ENCODE measurements at regions not wholly inside any gene's neighbourhood (a gene's known extent, or its start where the extent isn't known, plus 50 kb on each side); places are given as distances from the start of the nearest gene placed in this dataset.

DNA sequence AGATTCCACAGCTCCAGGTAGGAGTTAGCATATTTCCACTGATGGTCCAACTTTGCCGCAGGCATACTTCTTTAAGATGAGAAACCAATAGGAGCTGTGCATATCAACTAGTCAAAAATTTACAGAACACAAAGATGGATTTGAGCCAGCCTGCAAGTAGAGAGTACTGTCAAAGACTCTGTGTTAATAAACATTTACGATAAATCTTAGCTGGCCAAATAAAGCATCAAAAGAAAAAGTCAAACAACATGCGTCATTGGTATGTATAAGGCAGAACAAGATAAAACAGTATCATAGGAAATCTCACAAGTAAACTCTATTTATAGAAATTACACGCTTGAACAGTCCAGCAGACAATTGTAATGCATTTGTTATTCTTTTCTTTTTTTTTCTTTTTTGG is 907.4 kb upstream of the AGA start:
- CTCF ChIA-PET (ENCODE audit: low intra/inter-chr PET ratio, low total read pairs) = no interaction called here
- ATAC-seq = no peak
- H3K9ac ChIP-seq (ENCODE audit: insufficient read depth, low read depth, low read length) = no peak overlapping the region
- intact Hi-C loops (cut with micrococcal nuclease; ENCODE audit: unreplicated experiment) = no loop called here
- no peak overlapping the region for H3K27ac ChIP-seq (ENCODE audit: extremely low read length, insufficient read depth, low read length)
- no peaks in the 10 kb centered on the region for H3K4me1 ChIP-seq (ENCODE audit: insufficient read depth, low read length)
- no peak overlapping the region for H3K4me2 ChIP-seq (ENCODE audit: low read depth, low read length)
- H3K79me2 ChIP-seq (ENCODE audit: insufficient read depth, low read length) = no peaks in the 10 kb centered on the region
- H3K27me3 ChIP-seq (ENCODE audit: control insufficient read depth in 1 of 2, insufficient read depth in 2 of 2, low read length in 2 of 2) = no peaks in the 10 kb centered on the region
- no peak for DNase-seq (ENCODE audit: low spot score)
- 19% methylated on average over 4 of the region's 4 CpGs for WGBS (ENCODE audit: low lambda C conversion rate)
- in situ Hi-C loops (cut with HindIII; ENCODE audit: extremely low pct_ligation_motif_present, low pct_unique_long_range_greater_than_20kb) = no loop called here
- POLR2A ChIA-PET = no interaction called here
- peaks cover 3% of the 10 kb centered on the region for H3K9me3 ChIP-seq (ENCODE audit: low read length)
- FAIRE-seq = no peak
- H4K20me1 ChIP-seq (ENCODE audit: insufficient read depth, low read length) = no peaks in the 10 kb centered on the region
- H3K4me3 ChIP-seq (replicated peaks in 1 of 3; ENCODE audit: insufficient read depth in 1 of 3, low read depth in 2 of 3, low read length in 3 of 3) = no peak overlapping the region
- BruUV-seq (replicated peaks) = no TSS peak
- no peak overlapping the region for H2AFZ ChIP-seq (ENCODE audit: low read length)
- no peaks in the 10 kb centered on the region for H3K36me3 ChIP-seq (replicated peaks in 1 of 2; ENCODE audit: control insufficient read depth in 1 of 2, insufficient read depth in 2 of 2, low read length in 2 of 2)
- TF ChIP-seq ZNF720 (CRISPR knock-in tag; IDR thresholded peaks at IDR 0.05) (no peak), JUN (CRISPR knock-in tag; IDR thresholded peaks at IDR 0.05) (no peak), HOXA3 (CRISPR knock-in tag; IDR thresholded peaks at IDR 0.05) (no peak), ZNF33B (CRISPR knock-in tag; IDR thresholded peaks at IDR 0.05) (no peak), ZNF737 (CRISPR knock-in tag; IDR thresholded peaks at IDR 0.05; ENCODE audit: borderline replicate concordance) (no peak), ZNF225 (CRISPR knock-in tag; IDR thresholded peaks at IDR 0.05) (no peak), CREM (IDR thresholded peaks at IDR 0.05) (no peak), CREM (CRISPR knock-in tag; IDR thresholded peaks at IDR 0.05) (no peak), ZEB1 (IDR thresholded peaks at IDR 0.05; ENCODE audit: insufficient replicate concordance, low read depth) (no peak), ZNF230 (CRISPR knock-in tag; IDR thresholded peaks at IDR 0.05) (no peak), RBM39 (IDR thresholded peaks at IDR 0.05; ENCODE audit: low read depth, low read length, poor library complexity, severe bottlenecking) (no peak), BRCA1 (CRISPR knock-in tag; IDR thresholded peaks at IDR 0.05) (no peak), KDM6A (CRISPR knock-in tag; IDR thresholded peaks at IDR 0.05; ENCODE audit: low read depth) (no peak), ZNF790 (CRISPR knock-in tag; IDR thresholded peaks at IDR 0.05; ENCODE audit: borderline replicate concordance) (no peak), CEBPG (CRISPR knock-in tag; IDR thresholded peaks at IDR 0.05) (no peak), ZSCAN20 (CRISPR knock-in tag; IDR thresholded peaks at IDR 0.05; ENCODE audit: borderline replicate concordance) (no peak), SATB2 (CRISPR knock-in tag; IDR thresholded peaks at IDR 0.05) (no peak)
- TF ChIP-seq, protein P1, sequence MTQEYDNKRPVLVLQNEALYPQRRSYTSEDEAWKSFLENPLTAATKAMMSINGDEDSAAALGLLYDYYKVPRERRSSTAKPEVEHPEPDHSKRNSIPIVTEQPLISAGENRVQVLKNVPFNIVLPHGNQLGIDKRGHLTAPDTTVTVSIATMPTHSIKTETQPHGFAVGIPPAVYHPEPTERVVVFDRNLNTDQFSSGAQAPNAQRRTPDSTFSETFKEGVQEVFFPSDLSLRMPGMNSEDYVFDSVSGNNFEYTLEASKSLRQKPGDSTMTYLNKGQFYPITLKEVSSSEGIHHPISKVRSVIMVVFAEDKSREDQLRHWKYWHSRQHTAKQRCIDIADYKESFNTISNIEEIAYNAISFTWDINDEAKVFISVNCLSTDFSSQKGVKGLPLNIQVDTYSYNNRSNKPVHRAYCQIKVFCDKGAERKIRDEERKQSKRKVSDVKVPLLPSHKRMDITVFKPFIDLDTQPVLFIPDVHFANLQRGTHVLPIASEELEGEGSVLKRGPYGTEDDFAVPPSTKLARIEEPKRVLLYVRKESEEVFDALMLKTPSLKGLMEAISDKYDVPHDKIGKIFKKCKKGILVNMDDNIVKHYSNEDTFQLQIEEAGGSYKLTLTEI (CRISPR knock-in tag; conservative IDR thresholded peaks at IDR 0.05) = no peak
- TF ChIP-seq, protein P2, sequence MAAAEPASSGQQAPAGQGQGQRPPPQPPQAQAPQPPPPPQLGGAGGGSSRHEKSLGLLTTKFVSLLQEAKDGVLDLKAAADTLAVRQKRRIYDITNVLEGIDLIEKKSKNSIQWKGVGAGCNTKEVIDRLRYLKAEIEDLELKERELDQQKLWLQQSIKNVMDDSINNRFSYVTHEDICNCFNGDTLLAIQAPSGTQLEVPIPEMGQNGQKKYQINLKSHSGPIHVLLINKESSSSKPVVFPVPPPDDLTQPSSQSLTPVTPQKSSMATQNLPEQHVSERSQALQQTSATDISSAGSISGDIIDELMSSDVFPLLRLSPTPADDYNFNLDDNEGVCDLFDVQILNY (CRISPR knock-in tag; conservative IDR thresholded peaks at IDR 0.05) = no peak
- TF ChIP-seq, protein P3, sequence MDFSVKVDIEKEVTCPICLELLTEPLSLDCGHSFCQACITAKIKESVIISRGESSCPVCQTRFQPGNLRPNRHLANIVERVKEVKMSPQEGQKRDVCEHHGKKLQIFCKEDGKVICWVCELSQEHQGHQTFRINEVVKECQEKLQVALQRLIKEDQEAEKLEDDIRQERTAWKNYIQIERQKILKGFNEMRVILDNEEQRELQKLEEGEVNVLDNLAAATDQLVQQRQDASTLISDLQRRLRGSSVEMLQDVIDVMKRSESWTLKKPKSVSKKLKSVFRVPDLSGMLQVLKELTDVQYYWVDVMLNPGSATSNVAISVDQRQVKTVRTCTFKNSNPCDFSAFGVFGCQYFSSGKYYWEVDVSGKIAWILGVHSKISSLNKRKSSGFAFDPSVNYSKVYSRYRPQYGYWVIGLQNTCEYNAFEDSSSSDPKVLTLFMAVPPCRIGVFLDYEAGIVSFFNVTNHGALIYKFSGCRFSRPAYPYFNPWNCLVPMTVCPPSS (IDR thresholded peaks at IDR 0.05) = no peak

Data from HepG2 (cell line).